ENCODE measurements at regions not wholly inside any gene's neighbourhood (a gene's known extent, or its start where the extent isn't known, plus 50 kb on each side); places are given as distances from the start of the nearest gene placed in this dataset.

DNA sequence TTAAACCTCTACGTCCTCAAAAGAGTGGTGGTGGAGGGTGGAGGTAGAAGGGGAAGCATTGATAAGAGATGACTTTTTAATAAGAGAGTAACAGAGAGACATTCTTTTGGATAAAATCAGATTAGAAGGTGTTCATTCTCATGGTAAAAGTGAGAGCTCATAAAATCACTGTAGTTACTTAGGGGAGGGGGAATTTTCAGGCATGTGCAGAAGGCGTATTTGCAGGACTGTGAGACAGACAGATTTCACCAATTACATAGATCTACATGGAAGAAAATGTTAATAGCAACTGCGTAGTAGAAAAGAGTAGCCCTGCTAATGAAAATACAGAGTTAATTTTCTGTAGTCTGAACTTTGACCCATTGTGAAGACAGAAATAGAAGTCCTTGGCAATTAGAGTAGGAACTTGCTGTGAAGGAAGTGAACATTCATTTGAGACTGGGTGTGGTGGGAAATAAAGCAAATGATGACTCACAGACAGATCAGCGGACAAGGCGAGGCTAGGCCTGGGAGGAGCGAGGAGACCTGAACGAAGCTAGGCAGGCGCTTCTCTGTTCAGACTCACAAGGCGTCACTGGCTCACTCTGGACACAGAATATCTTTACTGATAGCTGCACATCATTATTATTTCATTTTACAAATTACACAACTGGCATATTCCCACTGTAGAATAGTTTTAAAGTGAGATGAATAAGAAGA, 57.2 kb upstream of the FAM9C start:
- DNase-seq = no peak

DNA sequence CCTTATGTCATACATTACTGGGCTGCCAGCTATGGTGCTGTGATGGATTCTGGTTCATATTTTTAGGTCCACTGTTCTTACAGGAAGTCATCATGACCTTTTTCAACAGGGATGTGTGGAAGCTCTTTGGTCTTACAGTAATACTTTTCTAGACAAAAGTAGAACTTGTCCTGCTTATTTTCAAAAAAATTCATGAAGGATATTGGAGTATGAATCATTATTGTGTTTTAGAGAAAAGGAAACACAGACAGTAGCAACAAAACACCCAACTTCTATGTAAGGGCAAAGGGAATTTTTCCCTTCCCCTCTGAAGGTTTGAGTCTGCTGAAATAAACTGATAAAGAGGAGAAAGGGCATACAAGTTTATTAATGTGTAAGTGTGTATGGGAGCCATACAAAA, 54.7 kb upstream of the FAM9C start:
- no peak for DNase-seq

DNA sequence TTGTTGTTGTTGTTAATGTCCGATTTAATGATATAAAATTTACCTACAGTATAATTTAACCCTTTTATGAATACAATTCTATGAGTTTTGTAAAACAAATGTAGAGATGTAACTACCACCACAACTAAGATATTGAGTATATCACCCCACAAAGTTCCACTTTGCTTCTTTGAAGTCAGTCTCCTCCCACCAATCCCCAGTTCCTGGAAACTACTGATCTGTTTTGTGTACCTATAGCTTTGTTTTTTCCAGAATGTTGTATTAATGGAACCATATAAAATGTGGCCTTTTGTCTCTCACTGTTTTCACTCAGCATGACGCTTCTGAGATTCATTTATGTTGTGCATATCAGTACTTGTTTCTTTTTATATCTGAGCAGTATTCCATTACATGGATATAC, 52.3 kb upstream of the FAM9C start:
- DNase-seq = no peak

- no peak for DNase-seq
Observed at GRCh38 chrX:13094828-13095341, 50.5 kb upstream of the FAM9C start.

- no peak for DNase-seq
Observed at GRCh38 chrX:13094374-13094773, 50.0 kb upstream of the FAM9C start.

Data from right kidney (tissue), 1 donor.